Fibroblast of lung (primary cell): ENCODE measurements at regions not wholly inside any gene's neighbourhood (a gene's known extent, or its start where the extent isn't known, plus 50 kb on each side); places are given as distances from the start of the nearest gene placed in this dataset.

ENCODE experiments used
- DNase-seq, 2 donors: peaks; one replicate each; pipeline versions ENCODE4 v3.0.0 to v3.0.0-alpha.2; 2010; ENCODE audit warnings: low read depth in 2 of 2
- H2AFZ ChIP-seq: 2 replicates; pipeline ENCODE4 v1.5.1; 2012; ENCODE audit warnings: low read length, control low read depth, inconsistent platforms
- H3K27ac ChIP-seq: 2 replicates; pipeline ENCODE4 v1.5.1; 2011; ENCODE audit warnings: low read length, control low read depth; ENCODE audit not compliant: insufficient read depth
- H3K27me3 ChIP-seq: 2 replicates; pipeline ENCODE4 v1.5.1; 2011; ENCODE audit warnings: mild to moderate bottlenecking, low read length; ENCODE audit not compliant: control insufficient read depth, insufficient read depth
- H3K36me3 ChIP-seq: 2 replicates; pipeline ENCODE4 v1.5.1; 2011; ENCODE audit warnings: low read length; ENCODE audit not compliant: control insufficient read depth, insufficient read depth
- H3K4me1 ChIP-seq: 2 replicates; pipeline ENCODE4 v1.5.1; 2011; ENCODE audit warnings: low read length; ENCODE audit not compliant: control insufficient read depth, insufficient read depth; ENCODE audit errors: extremely low read depth
- H3K4me2 ChIP-seq: 2 replicates; pipeline ENCODE4 v1.5.1; 2011; ENCODE audit warnings: low read length, control low read depth; ENCODE audit not compliant: insufficient read depth; ENCODE audit errors: extremely low read depth
- H3K4me3 ChIP-seq, 4 experiments: fragments of 200-600 bp in 1 of 4; sonication (generic) in 1 of 4; replicated peaks in 1 of 4; 2 replicates each; pipeline ENCODE4 v1.5.1; 2011 to 2016; ENCODE audit warnings: low read length in 4 of 4, low read depth in 3 of 4, mild to moderate bottlenecking in 3 of 4, control low read depth in 2 of 4, inconsistent platforms in 1 of 4, mixed read lengths in 1 of 4; ENCODE audit not compliant: insufficient read depth in 1 of 4; ENCODE audit errors: control extremely low read depth in 1 of 4
- H3K79me2 ChIP-seq: 2 replicates; pipeline ENCODE4 v1.5.1; 2012; ENCODE audit warnings: mild to moderate bottlenecking, low read length, inconsistent platforms; ENCODE audit not compliant: control insufficient read depth, insufficient read depth
- H3K9ac ChIP-seq: 2 replicates; pipeline ENCODE4 v1.5.1; 2011; ENCODE audit warnings: mild to moderate bottlenecking, low read length, control low read depth; ENCODE audit not compliant: insufficient read depth
- H3K9me3 ChIP-seq: 2 replicates; pipeline ENCODE4 v1.5.1; 2012; ENCODE audit warnings: low read depth, low read length; ENCODE audit not compliant: control insufficient read depth, insufficient read depth
- H4K20me1 ChIP-seq: 2 replicates; pipeline ENCODE4 v1.5.1; 2011; ENCODE audit warnings: low read length; ENCODE audit not compliant: control insufficient read depth, insufficient read depth; ENCODE audit errors: extremely low read depth
- EZH2 ChIP-seq: IDR thresholded peaks from 2 replicates; pipeline ENCODE4 v1.5.1; 2012; ENCODE audit warnings: low read length, control low read depth, mild to moderate bottlenecking; ENCODE audit errors: missing control alignments
- TF ChIP-seq, protein P1 (sequence below), 2 donors: IDR thresholded peaks in 1 of 2; conservative IDR thresholded peaks in 1 of 2; 1 replicate in 1 of 2; 2 replicates in 1 of 2; pipeline ENCODE4 v1.5.1; 2011 to 2012; ENCODE audit warnings: low read length in 2 of 2, control low read depth in 1 of 2, inconsistent platforms in 1 of 2, low read depth in 1 of 2, mild to moderate bottlenecking in 1 of 2

DNA sequence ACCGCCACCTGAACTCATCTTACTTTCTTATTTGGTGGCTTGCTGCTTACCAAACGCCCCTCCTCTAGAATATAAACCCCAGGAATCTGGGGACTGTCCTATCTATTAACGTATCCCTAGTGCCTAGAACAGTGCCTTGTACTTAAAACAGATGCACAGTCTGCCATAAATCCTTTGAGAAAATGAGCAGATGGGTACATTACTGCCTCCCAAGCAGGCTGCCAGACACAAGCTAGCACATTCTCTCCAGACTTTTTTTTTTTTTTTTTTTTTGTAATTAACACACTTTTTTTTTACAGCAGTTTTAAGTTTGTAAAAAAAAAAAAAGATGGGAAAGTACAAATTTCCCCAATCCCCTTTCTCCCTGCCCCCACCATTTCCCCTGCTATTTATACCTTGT lies 57.3 kb upstream of the RPL38 start:
- Histone ChIP-seq H4K20me1 (no peaks in the 10 kb centered on the region), H2AFZ (no peak overlapping the region), H3K79me2 (no peaks in the 10 kb centered on the region), H3K4me3 (no peak overlapping the region), H3K4me2 (no peak overlapping the region), H3K9ac (no peak overlapping the region), H3K36me3 (no peaks in the 10 kb centered on the region), H3K4me1 (no peaks in the 10 kb centered on the region), H3K9me3 (no peaks in the 10 kb centered on the region), H3K27ac (no peak overlapping the region), H3K27me3 (no peaks in the 10 kb centered on the region)
- no peak for DNase-seq
- no peak for TF ChIP-seq EZH2
- TF ChIP-seq, protein P1, sequence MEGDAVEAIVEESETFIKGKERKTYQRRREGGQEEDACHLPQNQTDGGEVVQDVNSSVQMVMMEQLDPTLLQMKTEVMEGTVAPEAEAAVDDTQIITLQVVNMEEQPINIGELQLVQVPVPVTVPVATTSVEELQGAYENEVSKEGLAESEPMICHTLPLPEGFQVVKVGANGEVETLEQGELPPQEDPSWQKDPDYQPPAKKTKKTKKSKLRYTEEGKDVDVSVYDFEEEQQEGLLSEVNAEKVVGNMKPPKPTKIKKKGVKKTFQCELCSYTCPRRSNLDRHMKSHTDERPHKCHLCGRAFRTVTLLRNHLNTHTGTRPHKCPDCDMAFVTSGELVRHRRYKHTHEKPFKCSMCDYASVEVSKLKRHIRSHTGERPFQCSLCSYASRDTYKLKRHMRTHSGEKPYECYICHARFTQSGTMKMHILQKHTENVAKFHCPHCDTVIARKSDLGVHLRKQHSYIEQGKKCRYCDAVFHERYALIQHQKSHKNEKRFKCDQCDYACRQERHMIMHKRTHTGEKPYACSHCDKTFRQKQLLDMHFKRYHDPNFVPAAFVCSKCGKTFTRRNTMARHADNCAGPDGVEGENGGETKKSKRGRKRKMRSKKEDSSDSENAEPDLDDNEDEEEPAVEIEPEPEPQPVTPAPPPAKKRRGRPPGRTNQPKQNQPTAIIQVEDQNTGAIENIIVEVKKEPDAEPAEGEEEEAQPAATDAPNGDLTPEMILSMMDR (conservative IDR thresholded peaks at IDR 0.05 in 1 of 2, IDR thresholded peaks at IDR 0.05 in 1 of 2; ENCODE audit: low read depth in 1 of 2, low read length in 2 of 2): no peak

DNA sequence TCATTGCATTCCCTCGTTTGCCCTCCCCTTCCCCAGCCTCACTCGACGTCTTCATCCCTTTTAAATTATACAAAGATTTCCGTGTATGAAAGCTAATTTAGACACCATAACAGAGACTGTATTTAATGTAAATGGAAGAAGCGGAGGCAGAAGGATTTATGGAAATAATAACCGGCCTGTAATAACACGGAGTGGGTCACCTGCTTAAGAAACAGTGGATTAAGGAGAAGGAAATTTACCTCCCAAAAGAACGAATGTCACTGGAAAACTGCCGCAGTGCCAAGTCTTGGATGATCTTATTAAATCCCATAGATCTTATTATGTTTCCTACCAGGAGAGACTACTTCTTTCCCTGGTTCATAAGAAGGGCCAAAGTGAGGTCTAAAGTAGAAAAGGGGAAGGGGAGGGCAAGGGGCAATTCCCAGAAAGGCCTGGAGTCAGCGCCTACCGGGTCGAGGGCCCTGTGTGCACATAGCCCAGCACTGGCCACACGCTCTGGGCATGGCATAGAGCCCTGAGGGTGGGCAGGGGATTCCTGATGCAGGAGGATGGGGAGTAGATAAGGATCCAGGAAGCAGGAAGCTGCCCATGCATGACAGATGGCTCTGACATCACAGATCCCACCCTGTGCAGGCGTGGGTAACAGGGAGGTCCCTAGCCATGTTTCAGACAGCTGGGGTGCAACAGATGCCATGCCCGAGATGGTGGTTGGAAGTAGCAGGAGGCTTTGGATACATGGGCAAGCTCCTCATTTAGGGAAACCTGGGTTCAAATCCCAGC lies 56.2 kb upstream of the RPL38 start:
- Histone ChIP-seq H3K4me1 (no peaks in the 10 kb centered on the region), H3K9ac (no peak overlapping the region), H3K27ac (no peak overlapping the region), H3K9me3 (no peaks in the 10 kb centered on the region), H3K79me2 (no peaks in the 10 kb centered on the region), H4K20me1 (no peaks in the 10 kb centered on the region), H3K27me3 (no peaks in the 10 kb centered on the region), H2AFZ (no peak overlapping the region), H3K36me3 (no peaks in the 10 kb centered on the region), H3K4me3 (no peak overlapping the region), H3K4me2 (no peak overlapping the region)
- TF ChIP-seq, protein P1 (conservative IDR thresholded peaks at IDR 0.05 in 1 of 2, IDR thresholded peaks at IDR 0.05 in 1 of 2; ENCODE audit: low read depth in 1 of 2, low read length in 2 of 2): no peak
- TF ChIP-seq EZH2: no peak
- DNase-seq: no peak

DNA sequence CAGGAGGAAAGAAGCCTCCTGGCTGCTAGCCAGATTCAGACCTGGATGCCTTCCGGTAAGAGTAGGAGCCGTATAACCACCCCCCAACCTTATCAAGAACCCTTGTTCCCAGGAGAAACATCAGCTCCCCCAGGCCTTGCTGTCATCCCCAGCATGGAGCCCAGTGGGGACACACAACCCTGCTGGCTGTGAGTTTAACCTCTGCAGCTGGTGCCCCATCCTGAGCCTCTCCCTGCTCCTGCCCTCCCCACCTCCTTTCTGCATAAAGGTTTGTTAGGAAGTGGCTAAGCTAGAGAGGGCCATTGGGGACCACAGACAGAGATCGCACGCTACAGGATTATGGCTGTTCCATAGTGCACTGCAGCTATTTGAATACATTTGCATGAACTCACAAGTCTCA lies 55.5 kb upstream of the RPL38 start:
- no peaks in the 10 kb centered on the region for H4K20me1 ChIP-seq
- H3K9ac ChIP-seq: no peak overlapping the region
- no peaks in the 10 kb centered on the region for H3K9me3 ChIP-seq
- TF ChIP-seq EZH2: no peak
- TF ChIP-seq, protein P1 (conservative IDR thresholded peaks at IDR 0.05 in 1 of 2, IDR thresholded peaks at IDR 0.05 in 1 of 2; ENCODE audit: low read depth in 1 of 2, low read length in 2 of 2): no peak
- no peak overlapping the region for H2AFZ ChIP-seq
- no peak for DNase-seq
- no peaks in the 10 kb centered on the region for H3K4me1 ChIP-seq
- no peak overlapping the region for H3K27ac ChIP-seq
- no peaks in the 10 kb centered on the region for H3K27me3 ChIP-seq
- no peaks in the 10 kb centered on the region for H3K36me3 ChIP-seq
- no peak overlapping the region for H3K4me2 ChIP-seq
- H3K79me2 ChIP-seq: no peaks in the 10 kb centered on the region
- no peak overlapping the region for H3K4me3 ChIP-seq
